H1 (cell line): ENCODE measurements at regions not wholly inside any gene's neighbourhood (a gene's known extent, or its start where the extent isn't known, plus 50 kb on each side); places are given as distances from the start of the nearest gene placed in this dataset.

Source experiments
- CBX8 ChIP-seq: fragments of 300-800, 300-1000 bp; sonication (generic); IDR thresholded peaks from 2 replicates; pipeline ENCODE4 v1.7.1; 2016; ENCODE audit warnings: low read depth, low read length, borderline replicate concordance
- CHD7 ChIP-seq: fragments of 300-600 bp; sonication (generic); IDR thresholded peaks from 2 replicates; pipeline ENCODE4 v1.7.1; 2012; ENCODE audit warnings: low read length, moderate library complexity, mild to moderate bottlenecking, inconsistent platforms; ENCODE audit not compliant: insufficient replicate concordance
- E2F6 ChIP-seq: IDR thresholded peaks from 2 replicates; pipeline ENCODE4 v1.6.1; 2012; ENCODE audit warnings: inconsistent platforms
- EZH2 ChIP-seq: fragments of 200-600 bp; sonication (generic); IDR thresholded peaks from 2 replicates; pipeline ENCODE4 v1.7.1; 2012; ENCODE audit warnings: low read depth, mild to moderate bottlenecking, moderate library complexity, low read length, inconsistent platforms; ENCODE audit not compliant: severe bottlenecking
- RAD21 ChIP-seq, 2 experiments: IDR thresholded peaks in 1 of 2; conservative IDR thresholded peaks in 1 of 2; 2 replicates each; pipeline ENCODE4 v1.6.1; 2011; ENCODE audit warnings: low read depth in 2 of 2, low read length in 2 of 2, improper control_type of control experiment in 1 of 2, inconsistent platforms in 1 of 2, mild to moderate bottlenecking in 1 of 2, moderate library complexity in 1 of 2
- SIN3A ChIP-seq, 2 experiments: IDR thresholded peaks in 1 of 2; conservative IDR thresholded peaks in 1 of 2; 2 replicates each; pipeline ENCODE4 v1.6.1; 2011 to 2012; ENCODE audit warnings: low read length in 2 of 2, improper control_type of control experiment in 1 of 2, low read depth in 1 of 2, mild to moderate bottlenecking in 1 of 2
- SP4 ChIP-seq: IDR thresholded peaks from 2 replicates; pipeline ENCODE4 v1.6.1; 2012; ENCODE audit warnings: low read length, inconsistent platforms
- TF ChIP-seq, protein P1 (sequence below): IDR thresholded peaks from 2 replicates; pipeline ENCODE4 v1.6.1; 2011; ENCODE audit warnings: low read length, improper control_type of control experiment

GRCh38 chr21:15526798-15527197, 203.0 kb upstream of the USP25 start (continued):
- TF ChIP-seq CHD7 (no peak), SP4 (no peak), EZH2 (no peak), SIN3A (conservative IDR thresholded peaks at IDR 0.05 in 1 of 2, IDR thresholded peaks at IDR 0.05 in 1 of 2; ENCODE audit: low read depth in 1 of 2, low read length in 2 of 2) (no peak), CBX8 (no peak), E2F6 (no peak), RAD21 (IDR thresholded peaks at IDR 0.05 in 1 of 2, conservative IDR thresholded peaks at IDR 0.05 in 1 of 2; ENCODE audit: low read depth in 2 of 2, low read length in 2 of 2) (no peak)
- TF ChIP-seq, protein P1, sequence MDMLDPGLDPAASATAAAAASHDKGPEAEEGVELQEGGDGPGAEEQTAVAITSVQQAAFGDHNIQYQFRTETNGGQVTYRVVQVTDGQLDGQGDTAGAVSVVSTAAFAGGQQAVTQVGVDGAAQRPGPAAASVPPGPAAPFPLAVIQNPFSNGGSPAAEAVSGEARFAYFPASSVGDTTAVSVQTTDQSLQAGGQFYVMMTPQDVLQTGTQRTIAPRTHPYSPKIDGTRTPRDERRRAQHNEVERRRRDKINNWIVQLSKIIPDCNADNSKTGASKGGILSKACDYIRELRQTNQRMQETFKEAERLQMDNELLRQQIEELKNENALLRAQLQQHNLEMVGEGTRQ: no peak
